ENCODE measurements at regions not wholly inside any gene's neighbourhood (a gene's known extent, or its start where the extent isn't known, plus 50 kb on each side); places are given as distances from the start of the nearest gene placed in this dataset.

DNA sequence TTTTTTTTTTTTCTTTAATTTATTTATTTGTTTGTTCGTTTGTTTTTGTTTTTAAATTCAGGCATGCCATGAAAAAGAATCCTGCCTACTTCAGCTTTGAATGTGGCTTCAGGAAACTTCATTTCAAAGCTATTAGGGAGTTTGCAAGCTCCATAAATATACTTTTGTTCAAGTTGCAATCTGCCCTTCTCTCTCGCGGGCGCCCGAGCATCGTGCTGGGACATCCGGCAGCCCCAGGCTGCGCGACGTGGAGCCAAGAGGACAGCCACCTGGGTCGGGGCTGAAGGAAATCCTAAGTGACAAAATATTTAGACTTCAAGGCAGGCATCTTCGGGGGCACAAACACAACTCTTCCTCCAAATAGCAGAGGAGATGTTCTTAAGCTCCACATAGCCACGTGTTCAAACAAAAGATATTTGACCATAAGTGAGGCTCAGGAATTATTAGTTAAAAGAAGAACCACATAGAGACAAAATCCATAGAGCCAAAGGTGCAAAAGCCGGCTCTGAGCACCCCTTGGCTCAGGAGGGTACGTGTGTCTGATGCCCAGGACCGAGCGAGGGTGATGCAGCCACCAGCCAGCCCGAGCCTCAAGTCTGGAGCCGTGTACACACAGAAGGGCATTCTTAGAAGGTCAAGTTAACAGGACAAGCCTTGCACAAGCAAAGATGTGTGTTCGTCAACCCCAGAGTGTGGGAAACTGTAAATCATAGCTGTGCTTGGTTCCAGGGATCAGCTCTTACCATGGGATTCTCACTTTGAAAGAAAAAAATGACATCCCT lies 256.5 kb upstream of the SALL3 start:
- TF ChIP-seq, protein P1, sequence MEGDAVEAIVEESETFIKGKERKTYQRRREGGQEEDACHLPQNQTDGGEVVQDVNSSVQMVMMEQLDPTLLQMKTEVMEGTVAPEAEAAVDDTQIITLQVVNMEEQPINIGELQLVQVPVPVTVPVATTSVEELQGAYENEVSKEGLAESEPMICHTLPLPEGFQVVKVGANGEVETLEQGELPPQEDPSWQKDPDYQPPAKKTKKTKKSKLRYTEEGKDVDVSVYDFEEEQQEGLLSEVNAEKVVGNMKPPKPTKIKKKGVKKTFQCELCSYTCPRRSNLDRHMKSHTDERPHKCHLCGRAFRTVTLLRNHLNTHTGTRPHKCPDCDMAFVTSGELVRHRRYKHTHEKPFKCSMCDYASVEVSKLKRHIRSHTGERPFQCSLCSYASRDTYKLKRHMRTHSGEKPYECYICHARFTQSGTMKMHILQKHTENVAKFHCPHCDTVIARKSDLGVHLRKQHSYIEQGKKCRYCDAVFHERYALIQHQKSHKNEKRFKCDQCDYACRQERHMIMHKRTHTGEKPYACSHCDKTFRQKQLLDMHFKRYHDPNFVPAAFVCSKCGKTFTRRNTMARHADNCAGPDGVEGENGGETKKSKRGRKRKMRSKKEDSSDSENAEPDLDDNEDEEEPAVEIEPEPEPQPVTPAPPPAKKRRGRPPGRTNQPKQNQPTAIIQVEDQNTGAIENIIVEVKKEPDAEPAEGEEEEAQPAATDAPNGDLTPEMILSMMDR (conservative IDR thresholded peaks at IDR 0.05; ENCODE audit: low read depth, low read length) = no peak
- no peak for TF ChIP-seq EZH2 (IDR thresholded peaks at IDR 0.05; ENCODE audit: borderline replicate concordance, low read depth, low read length, poor library complexity, severe bottlenecking)
